ENCODE measurements at regions not wholly inside any gene's neighbourhood (a gene's known extent, or its start where the extent isn't known, plus 50 kb on each side); places are given as distances from the start of the nearest gene placed in this dataset.

- no peak for DNase-seq (ENCODE audit: low spot score in 2 of 2)
- intact Hi-C loops (cut with DNase I; ENCODE audit: low total_unique reads): no loop called here
These were observed 157.4 kb upstream of the KCTD1 start for GRCh38 chr18:26705757-26706156.

GRCh38 chr18:26703170-26703930, 155.0 kb upstream of the KCTD1 start:
- H3K4me3 ChIP-seq: no peak overlapping the region
- intact Hi-C loops (cut with DNase I; ENCODE audit: low total_unique reads): no loop called here
- no peaks in the 10 kb centered on the region for H3K27me3 ChIP-seq
- H3K36me3 ChIP-seq: no peaks in the 10 kb centered on the region
- no peak overlapping the region for H3K27ac ChIP-seq
- H3K9me3 ChIP-seq: no peaks in the 10 kb centered on the region
- peak in 1 of 2 donors; percentile 54 for DNase-seq (ENCODE audit: low spot score in 2 of 2)
- TF ChIP-seq POLR2A (IDR thresholded peaks at IDR 0.05) (no peak), POLR2AphosphoS5 (IDR thresholded peaks at IDR 0.05) (no peak), CTCF (IDR thresholded peaks at IDR 0.05) (no peak)
- no peaks in the 10 kb centered on the region for H3K4me1 ChIP-seq

More at GRCh38 chr18:26705757-26706156, 157.4 kb upstream of the KCTD1 start:
- H3K4me1 ChIP-seq: no peaks in the 10 kb centered on the region
- no peak overlapping the region for H3K27ac ChIP-seq
- H3K9me3 ChIP-seq: no peaks in the 10 kb centered on the region
- H3K4me3 ChIP-seq: no peak overlapping the region
- no peaks in the 10 kb centered on the region for H3K36me3 ChIP-seq
- TF ChIP-seq POLR2A (IDR thresholded peaks at IDR 0.05) (no peak), POLR2AphosphoS5 (IDR thresholded peaks at IDR 0.05) (no peak), CTCF (IDR thresholded peaks at IDR 0.05) (no peak)
- no peaks in the 10 kb centered on the region for H3K27me3 ChIP-seq

- H3K9me3 ChIP-seq: no peaks in the 10 kb centered on the region
- H3K4me1 ChIP-seq: no peaks in the 10 kb centered on the region
- no peak for DNase-seq (ENCODE audit: low spot score in 2 of 2)
- H3K36me3 ChIP-seq: no peaks in the 10 kb centered on the region
- no peak overlapping the region for H3K27ac ChIP-seq
- TF ChIP-seq CTCF (IDR thresholded peaks at IDR 0.05): no peak
- TF ChIP-seq POLR2AphosphoS5 (IDR thresholded peaks at IDR 0.05): no peak
- TF ChIP-seq POLR2A (IDR thresholded peaks at IDR 0.05): no peak
- H3K4me3 ChIP-seq: peak overlapping the region in 1 of 3 donors; percentile 3
- intact Hi-C loops (cut with DNase I; ENCODE audit: low total_unique reads): no loop called here
- H3K27me3 ChIP-seq: no peaks in the 10 kb centered on the region
These were observed 153.7 kb upstream of the KCTD1 start for GRCh38 chr18:26702086-26702485.

- intact Hi-C loops (cut with DNase I; ENCODE audit: low total_unique reads): no loop called here
- DNase-seq (ENCODE audit: low spot score in 2 of 2): no peak
- Histone ChIP-seq H3K4me3 (no peak overlapping the region), H3K27ac (no peak overlapping the region), H3K27me3 (no peaks in the 10 kb centered on the region), H3K9me3 (no peaks in the 10 kb centered on the region), H3K4me1 (no peaks in the 10 kb centered on the region), H3K36me3 (no peaks in the 10 kb centered on the region)
- TF ChIP-seq POLR2AphosphoS5 (IDR thresholded peaks at IDR 0.05) (no peak), CTCF (IDR thresholded peaks at IDR 0.05) (no peak), POLR2A (IDR thresholded peaks at IDR 0.05) (no peak)
These were observed 152.4 kb upstream of the KCTD1 start for GRCh38 chr18:26700728-26701127.

- Histone ChIP-seq H3K36me3 (no peaks in the 10 kb centered on the region), H3K4me3 (no peak overlapping the region), H3K9me3 (no peaks in the 10 kb centered on the region), H3K4me1 (no peaks in the 10 kb centered on the region), H3K27ac (no peak overlapping the region), H3K27me3 (no peaks in the 10 kb centered on the region)
- DNase-seq (ENCODE audit: low spot score in 2 of 2): no peak
- intact Hi-C loops (cut with DNase I; ENCODE audit: low total_unique reads): no loop called here
- TF ChIP-seq POLR2A (IDR thresholded peaks at IDR 0.05) (no peak), POLR2AphosphoS5 (IDR thresholded peaks at IDR 0.05) (no peak), CTCF (IDR thresholded peaks at IDR 0.05) (no peak)
These were observed 151.8 kb upstream of the KCTD1 start for GRCh38 chr18:26700201-26700600.

All from breast epithelium (tissue), 4 donors.